ENCODE measurements at regions not wholly inside any gene's neighbourhood (a gene's known extent, or its start where the extent isn't known, plus 50 kb on each side); places are given as distances from the start of the nearest gene placed in this dataset.

GRCh38 chr5:50995285-50995942, 329.0 kb downstream of the PARP8 start:
- TF ChIP-seq CTCF (IDR thresholded peaks at IDR 0.05; ENCODE audit: extremely low read depth, insufficient read depth, missing control alignments): no peak
- in situ Hi-C loops (cut with MboI; ENCODE audit: low pct_unique_long_range_greater_than_20kb, low sequenced_read_pairs, unreplicated experiment): no loop called here
- DNase-seq (ENCODE audit: low spot score): no peak

- TF ChIP-seq CTCF (IDR thresholded peaks at IDR 0.05; ENCODE audit: extremely low read depth, insufficient read depth, missing control alignments): no peak
- DNase-seq (ENCODE audit: low spot score): no peak
- in situ Hi-C loops (cut with MboI; ENCODE audit: low pct_unique_long_range_greater_than_20kb, low sequenced_read_pairs, unreplicated experiment): no loop called here
Measured at GRCh38 chr5:51001227-51001923, 334.9 kb downstream of the PARP8 start.

- in situ Hi-C loops (cut with MboI; ENCODE audit: low pct_unique_long_range_greater_than_20kb, low sequenced_read_pairs, unreplicated experiment): no loop called here
- DNase-seq (ENCODE audit: low spot score): no peak
- TF ChIP-seq CTCF (IDR thresholded peaks at IDR 0.05; ENCODE audit: extremely low read depth, insufficient read depth, missing control alignments): no peak
Measured at GRCh38 chr5:51002368-51002767, 335.9 kb downstream of the PARP8 start.

GRCh38 chr5:51013036-51013435, 346.6 kb downstream of the PARP8 start:
- DNase-seq (ENCODE audit: low spot score): no peak
- TF ChIP-seq CTCF (IDR thresholded peaks at IDR 0.05; ENCODE audit: extremely low read depth, insufficient read depth, missing control alignments): no peak
- in situ Hi-C loops (cut with MboI; ENCODE audit: low pct_unique_long_range_greater_than_20kb, low sequenced_read_pairs, unreplicated experiment): no loop called here

- DNase-seq (ENCODE audit: low spot score): no peak
- TF ChIP-seq CTCF (IDR thresholded peaks at IDR 0.05; ENCODE audit: extremely low read depth, insufficient read depth, missing control alignments): no peak
- in situ Hi-C loops (cut with MboI; ENCODE audit: low pct_unique_long_range_greater_than_20kb, low sequenced_read_pairs, unreplicated experiment): no loop called here
Measured at GRCh38 chr5:51018423-51018822, 352.0 kb downstream of the PARP8 start.

GRCh38 chr5:51024263-51024662, 357.8 kb downstream of the PARP8 start:
- in situ Hi-C loops (cut with MboI; ENCODE audit: low pct_unique_long_range_greater_than_20kb, low sequenced_read_pairs, unreplicated experiment): no loop called here
- TF ChIP-seq CTCF (IDR thresholded peaks at IDR 0.05; ENCODE audit: extremely low read depth, insufficient read depth, missing control alignments): no peak
- no peak for DNase-seq (ENCODE audit: low spot score)
